ENCODE measurements at regions not wholly inside any gene's neighbourhood (a gene's known extent, or its start where the extent isn't known, plus 50 kb on each side); places are given as distances from the start of the nearest gene placed in this dataset.

- no peak for TF ChIP-seq POLR2AphosphoS5 (IDR thresholded peaks at IDR 0.05; ENCODE audit: low read depth, low read length)
- no peak for TF ChIP-seq RAD21 (IDR thresholded peaks at IDR 0.05; ENCODE audit: low read depth)
- no peak for TF ChIP-seq CTCF (IDR thresholded peaks at IDR 0.05 in 2 of 3, conservative IDR thresholded peaks at IDR 0.05 in 1 of 3; ENCODE audit: borderline replicate concordance in 1 of 3, insufficient read depth in 1 of 3, low read depth in 2 of 3, low read length in 2 of 3)
- TF ChIP-seq EZH2 (IDR thresholded peaks at IDR 0.05), result no peak
- TF ChIP-seq ZBTB33 (IDR thresholded peaks at IDR 0.05; ENCODE audit: extremely low read depth, insufficient replicate concordance, low read length), result no peak
- TF ChIP-seq YY1 (IDR thresholded peaks at IDR 0.05; ENCODE audit: extremely low read depth, insufficient replicate concordance, low read depth, low read length), result no peak
- TF ChIP-seq SP1 (IDR thresholded peaks at IDR 0.05; ENCODE audit: low read depth), result no peak
- TF ChIP-seq CEBPB (IDR thresholded peaks at IDR 0.05; ENCODE audit: low read depth), result no peak
- no peak for TF ChIP-seq POLR2A (IDR thresholded peaks at IDR 0.05; ENCODE audit: borderline replicate concordance, extremely low read depth, insufficient read depth, insufficient read length)
- no peak for TF ChIP-seq ZNF274 (IDR thresholded peaks at IDR 0.05; ENCODE audit: low read depth, low read length)
- no peak for TF ChIP-seq ATF3 (IDR thresholded peaks at IDR 0.05)
- TF ChIP-seq ELF1 (IDR thresholded peaks at IDR 0.05; ENCODE audit: borderline replicate concordance, low read depth), result no peak
- TF ChIP-seq EGR1 (IDR thresholded peaks at IDR 0.05; ENCODE audit: low read depth), result no peak
Observed at GRCh38 chr13:112261924-112262323, 114.2 kb upstream of the SPACA7 start.
